HG02840 (cell line): ENCODE measurements at regions not wholly inside any gene's neighbourhood (a gene's known extent, or its start where the extent isn't known, plus 50 kb on each side); places are given as distances from the start of the nearest gene placed in this dataset.

Experiments used
- ATAC-seq: cut with Tn5 transposase; IDR thresholded peaks from one replicate; pipeline ENCODE4 v1.9.1; 2021; ENCODE audit warnings: mild to moderate bottlenecking, moderate library complexity, moderate number of reproducible peaks; ENCODE audit not compliant: unreplicated experiment, low FRiP score

- no peak for ATAC-seq
These were observed 427.2 kb downstream of the QKI start for GRCh38 chr6:163841733-163842132.

- ATAC-seq: no peak
These were observed 426.8 kb downstream of the QKI start for GRCh38 chr6:163841326-163841725.

- ATAC-seq: no peak
These were observed 426.4 kb downstream of the QKI start for GRCh38 chr6:163840880-163841279.

- no peak for ATAC-seq
These were observed 424.8 kb downstream of the QKI start for GRCh38 chr6:163839296-163839695.

DNA sequence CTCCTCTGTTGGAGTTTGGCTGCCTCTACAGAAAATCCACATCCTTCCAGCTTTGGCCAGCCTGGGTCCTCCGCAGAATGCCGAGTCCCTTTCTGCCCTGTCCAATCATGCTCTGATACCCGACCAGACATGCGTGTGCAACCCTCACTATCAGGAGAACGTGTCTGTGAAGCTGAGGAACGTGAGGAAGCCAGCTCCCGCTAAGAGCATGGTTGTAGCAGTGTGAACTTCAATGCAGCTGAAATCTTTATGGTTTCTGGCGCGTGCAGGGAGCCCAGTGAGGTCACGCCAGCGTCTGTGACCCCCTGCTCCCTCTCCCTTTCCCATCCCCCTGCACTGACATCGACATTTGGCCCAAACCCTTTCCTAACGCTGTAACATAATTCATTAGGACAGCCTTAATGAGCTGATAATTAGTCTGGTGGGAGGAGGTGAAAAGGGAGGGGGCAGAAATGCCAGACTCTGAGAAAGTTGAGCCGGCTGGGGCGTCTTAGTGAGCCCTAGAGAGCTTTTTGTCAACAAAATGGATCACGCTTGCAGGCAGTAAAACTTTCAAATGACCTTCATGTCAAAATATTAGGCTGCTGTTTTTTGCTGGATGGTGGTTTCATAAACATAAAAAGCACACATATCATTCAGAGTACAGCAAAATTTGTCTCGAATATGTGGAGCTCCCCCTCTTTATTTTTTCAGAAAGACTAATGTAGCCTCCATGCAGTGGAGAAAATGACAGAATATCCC is 423.3 kb downstream of the QKI start:
- no peak for ATAC-seq

DNA sequence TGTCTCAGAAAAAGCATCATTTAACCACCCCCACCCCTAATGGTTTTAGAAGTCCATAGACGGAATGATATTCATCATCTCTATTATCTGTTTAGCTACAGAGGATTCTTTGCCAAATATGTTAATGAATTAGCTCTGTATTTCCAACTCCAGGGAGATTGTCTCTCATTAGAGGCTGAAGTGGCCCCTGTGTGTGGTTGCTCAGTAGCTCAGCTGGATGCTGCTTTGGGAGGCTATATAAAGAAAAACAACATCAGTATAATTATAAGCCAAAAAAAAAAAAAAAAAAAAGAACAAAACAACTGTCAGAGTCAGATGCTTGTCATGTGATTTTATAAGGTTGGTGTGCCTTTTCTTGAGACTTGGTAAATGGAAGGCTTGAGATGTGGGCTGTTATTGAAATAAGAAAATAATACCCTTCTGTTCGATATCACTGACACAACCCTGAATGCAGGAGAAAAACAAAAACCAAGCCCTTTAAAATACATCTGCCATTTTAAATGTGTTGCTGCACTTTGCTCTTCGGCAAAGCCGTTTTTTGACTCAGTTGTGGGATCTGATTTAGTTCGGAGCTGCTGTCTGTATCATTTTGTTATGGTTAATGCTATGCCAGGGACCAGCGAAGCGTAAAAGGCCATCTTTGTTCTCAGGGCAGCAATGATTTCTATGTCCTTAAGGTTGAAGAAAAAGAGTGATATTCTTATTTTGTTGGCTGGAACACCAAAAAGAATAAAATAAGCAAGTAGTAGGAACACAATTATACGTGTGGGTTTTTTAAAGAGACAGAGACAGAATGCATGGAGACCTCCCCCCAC is 422.6 kb downstream of the QKI start:
- ATAC-seq: no peak

- no peak for ATAC-seq
These were observed 421.1 kb downstream of the QKI start for GRCh38 chr6:163835439-163836171.

DNA sequence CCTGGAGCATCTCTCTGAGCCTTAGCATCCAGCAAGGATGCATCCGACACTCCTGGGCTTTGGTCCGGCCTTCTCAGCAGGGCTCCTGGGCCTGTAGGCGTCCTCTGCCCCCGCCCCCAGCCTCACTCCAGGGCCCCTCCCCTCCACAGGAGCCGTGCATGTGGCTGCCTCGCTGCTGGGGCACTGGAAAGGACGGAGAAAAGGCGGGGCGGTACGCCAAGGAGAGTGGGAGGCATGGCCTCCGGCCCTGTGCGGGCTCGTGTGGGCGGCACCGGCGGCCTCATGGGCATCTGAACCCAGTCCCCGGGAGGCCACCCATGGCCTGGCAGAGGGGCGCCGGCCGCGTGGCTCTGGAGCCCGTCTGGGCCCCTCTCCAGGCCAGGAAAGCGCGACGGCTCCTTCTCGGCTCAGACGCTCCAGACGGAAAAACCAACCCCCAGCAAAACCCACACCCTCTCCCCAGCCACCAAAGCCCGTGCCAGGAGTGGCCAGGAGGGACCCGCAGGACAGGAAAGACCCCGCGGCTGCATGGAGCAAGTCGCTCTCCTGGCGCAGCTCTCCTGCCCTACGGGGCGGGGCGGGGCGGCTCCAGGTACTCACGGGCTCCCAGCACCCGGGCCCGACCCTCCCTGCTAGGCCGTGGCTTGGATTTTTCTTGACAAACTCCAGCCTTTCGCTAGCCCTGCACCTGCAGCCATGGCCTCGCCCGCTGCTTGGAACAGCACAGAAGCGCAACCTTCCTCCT is 419.9 kb downstream of the QKI start:
- ATAC-seq: no peak

DNA sequence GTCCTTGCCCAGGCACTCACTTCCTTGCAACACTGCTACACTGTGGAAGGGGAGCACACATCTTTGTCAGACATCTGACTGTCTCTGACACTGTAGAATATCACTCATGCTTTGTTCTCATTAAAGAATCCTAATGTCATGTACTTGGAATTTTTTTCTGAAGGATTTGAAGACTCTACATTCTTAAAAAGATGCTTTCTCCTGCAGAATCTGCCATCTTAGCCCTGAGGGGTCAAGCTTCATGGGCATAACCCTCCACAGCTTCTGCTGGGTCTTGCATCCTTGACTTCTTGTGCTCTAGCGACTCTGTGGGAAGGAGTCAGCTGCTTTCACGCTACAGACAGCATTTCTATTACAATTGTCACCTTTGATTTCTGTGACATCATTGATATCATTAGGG is 417.2 kb downstream of the QKI start:
- ATAC-seq: no peak

- no peak for ATAC-seq
These were observed 416.1 kb downstream of the QKI start for GRCh38 chr6:163830641-163831040.

- no peak for ATAC-seq
These were observed 413.7 kb downstream of the QKI start for GRCh38 chr6:163828038-163828795.

- no peak for ATAC-seq
These were observed 412.6 kb downstream of the QKI start for GRCh38 chr6:163827143-163827542.

GRCh38 chr6:163826629-163827028 is 412.1 kb downstream of the QKI start:
- ATAC-seq: no peak

DNA sequence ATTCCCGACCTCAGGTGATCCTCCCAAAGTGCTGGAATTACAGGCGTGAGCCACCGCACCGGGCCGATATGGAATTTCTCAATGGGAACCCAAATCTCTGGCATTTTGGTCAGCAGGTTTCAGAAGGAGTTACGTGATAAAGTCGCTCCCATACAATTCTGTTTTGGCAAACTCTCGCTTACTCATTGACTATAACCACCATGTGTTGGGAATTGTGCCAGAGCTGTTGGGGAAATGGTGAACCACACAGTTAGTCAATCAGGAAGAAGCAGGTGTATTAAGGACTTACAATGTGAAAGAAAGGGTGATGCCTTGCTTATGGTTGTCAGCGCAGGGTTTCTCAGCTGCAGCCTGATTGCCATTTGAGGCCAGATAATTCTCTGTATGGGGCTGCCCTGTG is 410.5 kb downstream of the QKI start:
- no peak for ATAC-seq

- ATAC-seq: no peak
These were observed 409.1 kb downstream of the QKI start for GRCh38 chr6:163823577-163823976.

DNA sequence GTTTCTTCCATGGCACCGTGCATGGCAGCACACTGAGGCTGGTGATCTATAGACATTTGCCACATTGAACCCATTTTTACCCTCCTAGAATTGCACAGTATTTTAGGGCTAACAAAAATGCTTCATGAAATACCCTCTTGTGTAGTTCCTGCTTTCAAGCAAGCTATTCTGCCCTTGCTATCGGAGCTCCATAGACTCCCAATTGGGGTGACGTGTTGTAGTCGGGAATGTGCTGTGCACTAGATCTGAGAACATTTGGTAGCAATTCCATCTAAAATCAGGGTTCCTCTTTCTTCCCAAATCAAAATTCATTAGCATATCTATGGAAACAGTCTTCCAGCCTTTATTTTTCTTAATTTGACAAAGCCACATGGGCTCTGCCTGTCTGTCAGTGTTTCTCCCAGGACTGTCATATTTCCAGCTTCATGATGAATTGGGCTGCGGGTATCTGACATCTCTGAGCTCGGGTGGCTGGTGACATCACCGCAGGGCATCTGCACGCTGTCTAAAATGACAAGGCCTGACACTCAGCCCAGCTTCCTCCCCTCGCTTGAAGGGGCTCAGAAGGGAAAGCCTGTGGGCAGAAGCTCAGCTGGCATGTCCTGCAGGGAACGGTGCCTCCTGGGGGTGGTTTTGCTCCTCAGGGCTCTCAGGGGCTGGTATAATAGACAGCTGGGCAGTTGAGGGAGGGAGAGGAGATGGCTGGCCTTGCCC is 406.4 kb downstream of the QKI start:
- ATAC-seq: no peak

DNA sequence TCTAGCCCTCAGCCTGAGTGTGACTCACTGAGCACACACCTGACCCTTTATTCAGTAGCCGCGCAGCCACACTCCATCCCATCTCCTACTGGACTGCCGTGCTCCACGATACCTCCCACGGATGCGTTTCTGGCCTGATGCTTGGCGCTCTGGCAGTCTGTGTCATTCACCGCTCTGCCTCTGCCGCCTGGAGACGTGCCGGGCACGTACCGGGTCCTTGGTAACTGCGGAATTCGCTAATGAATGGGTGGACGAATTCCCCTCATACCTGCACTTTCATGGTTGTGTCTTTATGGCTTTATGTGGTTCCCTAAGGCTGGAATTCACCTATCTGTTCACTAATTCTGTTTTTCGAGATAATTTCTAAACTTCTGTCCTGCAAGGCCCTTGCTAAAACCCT is 405.7 kb downstream of the QKI start:
- ATAC-seq: no peak

DNA sequence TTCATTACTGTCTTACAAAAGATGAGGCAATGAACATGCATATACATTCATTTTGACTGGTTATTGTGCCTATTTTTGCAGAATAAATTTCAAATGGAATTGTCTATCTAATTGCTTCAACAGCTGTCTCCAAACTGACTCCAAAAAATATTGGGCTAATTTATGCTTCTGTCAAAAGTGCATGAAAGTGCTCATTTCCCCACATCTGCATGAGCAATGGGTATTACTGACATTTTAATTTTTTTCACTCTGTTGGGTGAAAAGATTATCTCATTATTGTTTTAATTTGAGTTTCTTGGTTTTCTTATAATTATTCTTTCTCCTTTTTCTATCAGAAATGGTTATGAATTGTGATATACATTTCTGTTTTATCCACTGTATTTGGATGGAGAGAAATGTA is 404.2 kb downstream of the QKI start:
- ATAC-seq: no peak

GRCh38 chr6:163816441-163816840 is 401.9 kb downstream of the QKI start:
- ATAC-seq: no peak
